ENCODE measurements at regions not wholly inside any gene's neighbourhood (a gene's known extent, or its start where the extent isn't known, plus 50 kb on each side); places are given as distances from the start of the nearest gene placed in this dataset.
"Not testable (repeated sequence)": the region's sequence is repeated elsewhere in the genome, so short reads cannot be mapped to it uniquely, and the experiment has no call there.

DNA sequence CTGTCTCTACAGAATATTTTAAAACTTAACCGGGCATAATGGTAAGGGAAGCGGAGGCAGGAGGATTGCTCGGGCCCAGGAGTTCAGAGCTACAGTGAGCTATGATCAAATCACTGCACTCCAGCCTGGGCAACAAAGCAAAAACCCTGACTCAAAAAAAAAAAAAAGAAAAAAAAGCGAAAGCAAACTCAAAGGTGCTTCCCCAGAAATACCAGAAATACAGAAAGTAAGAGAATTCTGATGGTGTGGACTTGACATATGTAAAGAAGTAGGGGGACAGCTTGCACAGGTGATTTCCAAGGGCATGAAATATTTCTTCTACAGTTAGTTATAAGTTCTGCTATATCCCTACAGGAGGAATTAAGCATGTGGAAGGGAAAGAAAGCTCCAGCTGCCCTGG is 69.7 kb upstream of the APBB1IP start:
- Histone ChIP-seq H3K4me3 (ENCODE audit: low read depth in 1 of 3, low read length in 3 of 3) (no peak overlapping the region), H3K36me3 (ENCODE audit: control insufficient read depth in 4 of 4, insufficient read depth in 3 of 4, low read depth in 1 of 4, low read length in 3 of 4) (no peaks in the 10 kb centered on the region), H3K27ac (ENCODE audit: low read depth in 1 of 2, low read length in 2 of 2) (no peak overlapping the region), H3K4me1 (ENCODE audit: control insufficient read depth in 4 of 4, insufficient read depth in 4 of 4, low read length in 3 of 4) (no peaks in the 10 kb centered on the region), H3K9me3 (ENCODE audit: control insufficient read depth in 4 of 4, low read length in 3 of 4) (no peaks in the 10 kb centered on the region), H3K27me3 (ENCODE audit: control insufficient read depth in 4 of 4, insufficient read depth in 4 of 4, low read length in 3 of 4) (no peaks in the 10 kb centered on the region), H3K9ac (ENCODE audit: low read depth in 1 of 2, low read length in 2 of 2) (no peak overlapping the region)
- WGBS = 65% methylated on average over 4 of the region's 4 CpGs
- no peak for DNase-seq (ENCODE audit: low spot score)
- TF ChIP-seq JUND (IDR thresholded peaks at IDR 0.05) (no peak), HNF4G (IDR thresholded peaks at IDR 0.05) (no peak), FOXA2 (IDR thresholded peaks at IDR 0.05) (no peak), RAD21 (IDR thresholded peaks at IDR 0.05) (no peak)
- TF ChIP-seq, protein P1, sequence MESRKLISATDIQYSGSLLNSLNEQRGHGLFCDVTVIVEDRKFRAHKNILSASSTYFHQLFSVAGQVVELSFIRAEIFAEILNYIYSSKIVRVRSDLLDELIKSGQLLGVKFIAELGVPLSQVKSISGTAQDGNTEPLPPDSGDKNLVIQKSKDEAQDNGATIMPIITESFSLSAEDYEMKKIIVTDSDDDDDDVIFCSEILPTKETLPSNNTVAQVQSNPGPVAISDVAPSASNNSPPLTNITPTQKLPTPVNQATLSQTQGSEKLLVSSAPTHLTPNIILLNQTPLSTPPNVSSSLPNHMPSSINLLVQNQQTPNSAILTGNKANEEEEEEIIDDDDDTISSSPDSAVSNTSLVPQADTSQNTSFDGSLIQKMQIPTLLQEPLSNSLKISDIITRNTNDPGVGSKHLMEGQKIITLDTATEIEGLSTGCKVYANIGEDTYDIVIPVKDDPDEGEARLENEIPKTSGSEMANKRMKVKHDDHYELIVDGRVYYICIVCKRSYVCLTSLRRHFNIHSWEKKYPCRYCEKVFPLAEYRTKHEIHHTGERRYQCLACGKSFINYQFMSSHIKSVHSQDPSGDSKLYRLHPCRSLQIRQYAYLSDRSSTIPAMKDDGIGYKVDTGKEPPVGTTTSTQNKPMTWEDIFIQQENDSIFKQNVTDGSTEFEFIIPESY (IDR thresholded peaks at IDR 0.05) = no peak

DNA sequence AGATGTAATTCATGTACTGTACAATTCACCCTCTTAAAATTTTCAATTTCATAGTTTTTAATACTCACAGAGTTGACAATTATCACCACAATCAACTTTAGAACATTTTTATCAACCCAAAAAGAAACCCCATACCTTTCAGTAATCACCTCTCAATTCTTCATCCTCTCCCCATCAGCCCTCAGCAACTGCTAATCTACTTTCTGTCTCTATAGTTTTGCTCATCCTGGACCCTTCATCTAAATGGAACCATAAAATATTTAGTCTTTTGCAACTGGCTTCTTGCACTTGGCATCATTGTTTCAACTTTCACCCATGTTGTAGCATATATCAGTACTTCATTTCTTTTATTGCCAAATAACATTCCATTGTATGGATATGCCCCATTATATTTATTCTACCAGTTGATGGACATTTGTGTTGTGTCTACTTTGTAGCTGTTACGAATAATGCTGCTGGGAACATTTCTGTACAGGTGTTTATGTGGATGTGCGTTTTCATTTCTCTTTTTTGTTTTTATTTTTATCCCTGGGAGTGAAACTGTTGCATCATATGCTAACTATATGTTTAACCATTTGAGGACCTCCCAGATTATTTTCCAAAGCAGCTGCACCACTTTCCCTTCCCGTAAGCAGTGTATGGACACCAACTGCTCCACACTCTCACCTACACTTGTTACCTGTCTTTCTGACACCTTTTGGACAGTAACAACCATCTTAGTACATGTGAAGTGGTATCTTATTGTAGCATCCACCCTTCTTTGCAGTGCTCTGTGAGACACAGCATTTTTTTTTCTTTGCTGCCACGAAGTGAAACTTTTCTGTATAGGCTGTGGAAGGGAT is 65.4 kb upstream of the APBB1IP start:
- H3K36me3 ChIP-seq (ENCODE audit: control insufficient read depth in 4 of 4, insufficient read depth in 3 of 4, low read depth in 1 of 4, low read length in 3 of 4) = no peaks in the 10 kb centered on the region
- no peak overlapping the region for H3K9ac ChIP-seq (ENCODE audit: low read depth in 1 of 2, low read length in 2 of 2)
- no peak for DNase-seq (ENCODE audit: low spot score)
- no peaks in the 10 kb centered on the region for H3K27me3 ChIP-seq (ENCODE audit: control insufficient read depth in 4 of 4, insufficient read depth in 4 of 4, low read length in 3 of 4)
- TF ChIP-seq YY1 (IDR thresholded peaks at IDR 0.05) = no peak
- TF ChIP-seq, protein P2, sequence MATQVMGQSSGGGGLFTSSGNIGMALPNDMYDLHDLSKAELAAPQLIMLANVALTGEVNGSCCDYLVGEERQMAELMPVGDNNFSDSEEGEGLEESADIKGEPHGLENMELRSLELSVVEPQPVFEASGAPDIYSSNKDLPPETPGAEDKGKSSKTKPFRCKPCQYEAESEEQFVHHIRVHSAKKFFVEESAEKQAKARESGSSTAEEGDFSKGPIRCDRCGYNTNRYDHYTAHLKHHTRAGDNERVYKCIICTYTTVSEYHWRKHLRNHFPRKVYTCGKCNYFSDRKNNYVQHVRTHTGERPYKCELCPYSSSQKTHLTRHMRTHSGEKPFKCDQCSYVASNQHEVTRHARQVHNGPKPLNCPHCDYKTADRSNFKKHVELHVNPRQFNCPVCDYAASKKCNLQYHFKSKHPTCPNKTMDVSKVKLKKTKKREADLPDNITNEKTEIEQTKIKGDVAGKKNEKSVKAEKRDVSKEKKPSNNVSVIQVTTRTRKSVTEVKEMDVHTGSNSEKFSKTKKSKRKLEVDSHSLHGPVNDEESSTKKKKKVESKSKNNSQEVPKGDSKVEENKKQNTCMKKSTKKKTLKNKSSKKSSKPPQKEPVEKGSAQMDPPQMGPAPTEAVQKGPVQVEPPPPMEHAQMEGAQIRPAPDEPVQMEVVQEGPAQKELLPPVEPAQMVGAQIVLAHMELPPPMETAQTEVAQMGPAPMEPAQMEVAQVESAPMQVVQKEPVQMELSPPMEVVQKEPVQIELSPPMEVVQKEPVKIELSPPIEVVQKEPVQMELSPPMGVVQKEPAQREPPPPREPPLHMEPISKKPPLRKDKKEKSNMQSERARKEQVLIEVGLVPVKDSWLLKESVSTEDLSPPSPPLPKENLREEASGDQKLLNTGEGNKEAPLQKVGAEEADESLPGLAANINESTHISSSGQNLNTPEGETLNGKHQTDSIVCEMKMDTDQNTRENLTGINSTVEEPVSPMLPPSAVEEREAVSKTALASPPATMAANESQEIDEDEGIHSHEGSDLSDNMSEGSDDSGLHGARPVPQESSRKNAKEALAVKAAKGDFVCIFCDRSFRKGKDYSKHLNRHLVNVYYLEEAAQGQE (IDR thresholded peaks at IDR 0.05) = no peak
- TF ChIP-seq RXRA (IDR thresholded peaks at IDR 0.05) = no peak
- TF ChIP-seq EGR1 (IDR thresholded peaks at IDR 0.05; ENCODE audit: low read depth in 2 of 2) = no peak
- TF ChIP-seq NR2F2 (IDR thresholded peaks at IDR 0.05) = no peak
- TF ChIP-seq TAF1 (conservative IDR thresholded peaks at IDR 0.05) = no peak
- no peak for TF ChIP-seq FOXA1 (IDR thresholded peaks at IDR 0.05)
- no peaks in the 10 kb centered on the region for H3K4me1 ChIP-seq (ENCODE audit: control insufficient read depth in 4 of 4, insufficient read depth in 4 of 4, low read length in 3 of 4)
- no peak overlapping the region for H3K27ac ChIP-seq (ENCODE audit: low read depth in 1 of 2, low read length in 2 of 2)
- H3K9me3 ChIP-seq (ENCODE audit: control insufficient read depth in 4 of 4, low read length in 3 of 4) = peaks cover 0 to 2% (median 0%) of the 10 kb centered on the region in 4 donors
- WGBS = 62% methylated on average over 4 of the region's 4 CpGs
- H3K4me3 ChIP-seq (ENCODE audit: low read depth in 1 of 3, low read length in 3 of 3) = no peak overlapping the region

DNA sequence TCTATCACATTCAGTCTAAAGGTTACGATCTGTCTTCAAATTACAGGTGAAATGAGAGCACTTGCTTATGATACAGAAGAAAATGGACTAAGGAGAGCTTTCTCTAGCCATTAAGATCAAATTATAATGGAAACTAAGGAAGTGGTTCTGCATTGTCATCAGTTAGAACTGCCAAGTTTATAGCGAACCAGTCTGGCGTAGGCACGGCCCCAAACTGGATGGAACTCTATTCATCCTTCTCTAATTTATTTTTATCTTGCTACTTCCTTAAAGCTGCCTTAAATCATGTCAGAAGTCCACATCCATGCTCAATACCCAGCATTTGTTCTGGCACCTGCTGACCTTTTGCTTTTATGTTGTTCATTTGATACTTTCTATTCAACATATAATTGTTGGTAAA is 63.7 kb upstream of the APBB1IP start:
- TF ChIP-seq RXRA (IDR thresholded peaks at IDR 0.05) (no peak), FOXA1 (IDR thresholded peaks at IDR 0.05) (no peak)
- WGBS = 83% methylated on average over 4 of the region's 4 CpGs
- Histone ChIP-seq H3K4me3 (ENCODE audit: low read depth in 1 of 3, low read length in 3 of 3) (no peak overlapping the region), H3K27me3 (ENCODE audit: control insufficient read depth in 4 of 4, insufficient read depth in 4 of 4, low read length in 3 of 4) (no peaks in the 10 kb centered on the region), H3K27ac (ENCODE audit: low read depth in 1 of 2, low read length in 2 of 2) (no peak overlapping the region), H3K9me3 (ENCODE audit: control insufficient read depth in 4 of 4, low read length in 3 of 4) (peaks cover 0 to 2% (median 0%) of the 10 kb centered on the region in 4 donors), H3K9ac (ENCODE audit: low read depth in 1 of 2, low read length in 2 of 2) (no peak overlapping the region), H3K4me1 (ENCODE audit: control insufficient read depth in 4 of 4, insufficient read depth in 4 of 4, low read length in 3 of 4) (no peaks in the 10 kb centered on the region), H3K36me3 (ENCODE audit: control insufficient read depth in 4 of 4, insufficient read depth in 3 of 4, low read depth in 1 of 4, low read length in 3 of 4) (no peaks in the 10 kb centered on the region)
- DNase-seq (ENCODE audit: low spot score) = no peak

DNA sequence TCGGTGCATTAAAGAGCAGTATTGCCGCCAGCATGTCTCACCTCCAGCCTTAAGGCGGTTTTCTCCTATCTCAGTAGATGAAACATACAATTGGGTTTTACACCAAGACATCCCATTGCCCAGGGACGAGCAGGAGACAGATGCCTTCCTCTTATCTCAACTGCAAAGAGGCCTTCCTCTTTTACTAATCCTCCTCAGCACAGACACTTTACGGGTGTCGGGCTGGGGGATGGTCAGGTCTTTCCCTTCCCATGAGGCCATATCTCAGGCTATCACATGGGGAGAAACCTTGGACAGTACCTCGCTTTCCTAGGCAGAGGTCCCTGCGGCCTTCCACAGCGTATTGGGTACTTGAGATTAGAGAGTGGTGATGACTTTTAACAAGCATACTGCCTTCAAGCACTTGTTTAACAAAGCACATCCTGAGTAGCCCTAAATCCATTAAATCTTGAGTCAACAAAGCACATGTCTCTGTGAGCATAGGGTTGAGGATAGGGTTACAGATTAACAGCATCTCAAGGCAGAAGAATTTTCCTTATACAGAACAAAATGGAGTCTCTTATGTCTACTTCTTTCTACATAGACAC is 60.8 kb upstream of the APBB1IP start:
- WGBS = 42% methylated on average over 9 of the region's 9 CpGs
- not testable (repeated sequence) for H3K9me3 ChIP-seq (ENCODE audit: control insufficient read depth in 4 of 4, low read length in 3 of 4); H3K36me3 ChIP-seq (ENCODE audit: control insufficient read depth in 4 of 4, insufficient read depth in 3 of 4, low read depth in 1 of 4, low read length in 3 of 4); H3K9ac ChIP-seq (ENCODE audit: low read depth in 1 of 2, low read length in 2 of 2); H3K4me1 ChIP-seq (ENCODE audit: control insufficient read depth in 4 of 4, insufficient read depth in 4 of 4, low read length in 3 of 4); H3K27ac ChIP-seq (ENCODE audit: low read depth in 1 of 2, low read length in 2 of 2); DNase-seq (ENCODE audit: low spot score); H3K27me3 ChIP-seq (ENCODE audit: control insufficient read depth in 4 of 4, insufficient read depth in 4 of 4, low read length in 3 of 4); H3K4me3 ChIP-seq (ENCODE audit: low read depth in 1 of 3, low read length in 3 of 3)
